Calu3 (cell line): ENCODE measurements at regions not wholly inside any gene's neighbourhood (a gene's known extent, or its start where the extent isn't known, plus 50 kb on each side); places are given as distances from the start of the nearest gene placed in this dataset.

Experiments used
- BruUV-seq: library from RNA; stranded (reverse); fragments of 400-500 nt; replicated peaks from 2 replicates; lab custom pipeline; 2021; lab: Mats Ljungman, UMichigan
- CTCF ChIA-PET: fragments of 300-600 bp; sonication (Branson Sonifier 250); formaldehyde crosslinking; loops from one replicate; lab custom pipeline; 2022; ENCODE audit warnings: antibody characterized with exemption; lab: Charles Lee
- DNase-seq: peaks from one replicate; pipeline ENCODE4 v3.0.0; 2022
- H3K27ac Mint-ChIP-seq: one replicate; pipeline ENCODE4 v1.8.0; 2022; ENCODE audit warnings: mixed read lengths; ENCODE audit not compliant: unreplicated experiment
- H3K27me3 Mint-ChIP-seq: one replicate; pipeline ENCODE4 v1.8.0; 2022; ENCODE audit warnings: mixed read lengths; ENCODE audit not compliant: unreplicated experiment
- H3K36me3 Mint-ChIP-seq: one replicate; pipeline ENCODE4 v1.8.0; 2022; ENCODE audit warnings: mild to moderate bottlenecking, moderate library complexity, mixed read lengths; ENCODE audit not compliant: insufficient read depth, unreplicated experiment
- H3K4me1 Mint-ChIP-seq: one replicate; pipeline ENCODE4 v1.8.0; 2022; ENCODE audit warnings: mild to moderate bottlenecking, low read depth, mixed read lengths; ENCODE audit not compliant: unreplicated experiment
- H3K4me3 Mint-ChIP-seq: one replicate; pipeline ENCODE4 v1.8.0; 2022; ENCODE audit warnings: mild to moderate bottlenecking, low read depth, moderate library complexity, mixed read lengths; ENCODE audit not compliant: unreplicated experiment
- H3K9me3 Mint-ChIP-seq: one replicate; pipeline ENCODE4 v1.8.0; 2022; ENCODE audit warnings: low read depth, mixed read lengths; ENCODE audit not compliant: unreplicated experiment
- intact Hi-C: fragments of 100-400 bp; cut with micrococcal nuclease; formaldehyde crosslinking; loops from one replicate; pipeline ENCODE4 v1.10.0; 2022; ENCODE audit not compliant: unreplicated experiment
- TF ChIP-seq, protein P1 (sequence below): fragments of 200-600 bp; IDR thresholded peaks from one replicate; pipeline ENCODE4 v1.8.0; 2022; ENCODE audit warnings: antibody characterized with exemption; ENCODE audit not compliant: unreplicated experiment

DNA sequence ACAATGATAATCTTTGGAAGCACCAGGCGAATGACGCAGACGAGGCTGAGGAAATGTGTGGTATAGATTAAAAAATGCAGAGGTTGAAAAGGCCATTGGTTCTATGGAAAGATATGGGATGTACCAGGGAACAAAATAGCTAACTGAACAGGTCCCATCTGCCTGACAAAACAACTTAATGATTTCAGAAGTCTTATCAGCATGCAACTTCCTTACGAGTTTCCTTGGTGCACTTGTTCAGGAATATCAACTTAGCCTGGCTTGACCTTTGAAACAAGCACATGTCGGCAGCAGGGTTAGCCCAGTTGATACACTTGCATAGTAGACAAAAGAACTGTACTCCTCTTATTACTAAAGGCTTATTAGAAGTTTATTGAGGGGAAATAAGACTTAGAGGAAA lies 90.9 kb upstream of the CDH11 start:
- BruUV-seq, result no TSS peak
- CTCF ChIA-PET, result no interaction called here

GRCh38 chr16:65212240-65212639 lies 90.4 kb upstream of the CDH11 start:
- TF ChIP-seq, protein P1, sequence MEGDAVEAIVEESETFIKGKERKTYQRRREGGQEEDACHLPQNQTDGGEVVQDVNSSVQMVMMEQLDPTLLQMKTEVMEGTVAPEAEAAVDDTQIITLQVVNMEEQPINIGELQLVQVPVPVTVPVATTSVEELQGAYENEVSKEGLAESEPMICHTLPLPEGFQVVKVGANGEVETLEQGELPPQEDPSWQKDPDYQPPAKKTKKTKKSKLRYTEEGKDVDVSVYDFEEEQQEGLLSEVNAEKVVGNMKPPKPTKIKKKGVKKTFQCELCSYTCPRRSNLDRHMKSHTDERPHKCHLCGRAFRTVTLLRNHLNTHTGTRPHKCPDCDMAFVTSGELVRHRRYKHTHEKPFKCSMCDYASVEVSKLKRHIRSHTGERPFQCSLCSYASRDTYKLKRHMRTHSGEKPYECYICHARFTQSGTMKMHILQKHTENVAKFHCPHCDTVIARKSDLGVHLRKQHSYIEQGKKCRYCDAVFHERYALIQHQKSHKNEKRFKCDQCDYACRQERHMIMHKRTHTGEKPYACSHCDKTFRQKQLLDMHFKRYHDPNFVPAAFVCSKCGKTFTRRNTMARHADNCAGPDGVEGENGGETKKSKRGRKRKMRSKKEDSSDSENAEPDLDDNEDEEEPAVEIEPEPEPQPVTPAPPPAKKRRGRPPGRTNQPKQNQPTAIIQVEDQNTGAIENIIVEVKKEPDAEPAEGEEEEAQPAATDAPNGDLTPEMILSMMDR, result no peak
- H3K36me3 Mint-ChIP-seq, result no peaks in the 10 kb centered on the region
- H3K27me3 Mint-ChIP-seq, result no peaks in the 10 kb centered on the region
- no peak for DNase-seq
- intact Hi-C loops, result no loop called here
- H3K9me3 Mint-ChIP-seq, result peaks cover 4% of the 10 kb centered on the region
- no peaks in the 10 kb centered on the region for H3K4me1 Mint-ChIP-seq
- CTCF ChIA-PET, result no interaction called here
- BruUV-seq, result no TSS peak
- H3K27ac Mint-ChIP-seq, result no peak overlapping the region
- H3K4me3 Mint-ChIP-seq, result no peak overlapping the region

More for the DNA sequence above, 90.9 kb upstream of the CDH11 start:
- DNase-seq, result no peak
- Mint-ChIP-seq H3K36me3 (no peaks in the 10 kb centered on the region), H3K27ac (no peak overlapping the region), H3K9me3 (peaks cover 2% of the 10 kb centered on the region), H3K4me3 (no peak overlapping the region), H3K4me1 (no peaks in the 10 kb centered on the region), H3K27me3 (no peaks in the 10 kb centered on the region)
- intact Hi-C loops, result no loop called here
- TF ChIP-seq, protein P1, result no peak

- no peak overlapping the region for H3K27ac Mint-ChIP-seq
- DNase-seq, result no peak
- TF ChIP-seq, protein P1, result no peak
- no peaks in the 10 kb centered on the region for H3K4me1 Mint-ChIP-seq
- peaks cover 28% of the 10 kb centered on the region for H3K9me3 Mint-ChIP-seq
- BruUV-seq, result no TSS peak
- H3K36me3 Mint-ChIP-seq, result no peaks in the 10 kb centered on the region
- CTCF ChIA-PET, result no interaction called here
- intact Hi-C loops, result no loop called here
- no peaks in the 10 kb centered on the region for H3K27me3 Mint-ChIP-seq
- no peak overlapping the region for H3K4me3 Mint-ChIP-seq
These were observed 80.6 kb upstream of the CDH11 start for GRCh38 chr16:65202461-65202860.

- Mint-ChIP-seq H3K27me3 (no peaks in the 10 kb centered on the region), H3K4me1 (no peaks in the 10 kb centered on the region), H3K36me3 (no peaks in the 10 kb centered on the region), H3K9me3 (peaks cover 28% of the 10 kb centered on the region), H3K4me3 (no peak overlapping the region), H3K27ac (no peak overlapping the region)
- intact Hi-C loops, result no loop called here
- DNase-seq, result no peak
- CTCF ChIA-PET, result no interaction called here
- no TSS peak for BruUV-seq
- TF ChIP-seq, protein P1, result no peak
These were observed 79.6 kb upstream of the CDH11 start for GRCh38 chr16:65201511-65201910.

DNA sequence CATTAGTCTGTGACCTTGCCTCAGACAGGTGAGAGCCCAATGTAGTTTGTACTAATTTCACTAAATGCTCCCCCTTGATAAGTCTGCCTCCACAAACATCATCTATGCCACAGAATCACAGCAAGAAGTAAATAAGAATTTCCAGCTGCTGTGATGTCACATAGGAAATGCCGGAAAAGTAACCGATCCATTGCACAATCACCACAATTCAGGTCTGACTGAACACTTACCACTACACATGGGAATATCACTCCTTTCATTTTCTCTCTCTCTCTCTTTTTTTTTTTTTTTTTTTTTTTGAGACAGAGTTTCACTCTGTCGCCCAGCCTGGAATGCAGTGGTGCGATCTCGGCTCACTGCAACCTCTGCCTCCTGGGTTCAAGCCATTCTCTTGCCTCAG lies 79.0 kb upstream of the CDH11 start:
- H3K36me3 Mint-ChIP-seq, result no peaks in the 10 kb centered on the region
- no peak for DNase-seq
- H3K4me1 Mint-ChIP-seq, result no peaks in the 10 kb centered on the region
- no peaks in the 10 kb centered on the region for H3K27me3 Mint-ChIP-seq
- H3K27ac Mint-ChIP-seq, result no peak overlapping the region
- TF ChIP-seq, protein P1, result no peak
- H3K4me3 Mint-ChIP-seq, result no peak overlapping the region
- CTCF ChIA-PET, result no interaction called here
- BruUV-seq, result no TSS peak
- intact Hi-C loops, result no loop called here
- H3K9me3 Mint-ChIP-seq, result peaks cover 26% of the 10 kb centered on the region
